ENCODE measurements at regions not wholly inside any gene's neighbourhood (a gene's known extent, or its start where the extent isn't known, plus 50 kb on each side); places are given as distances from the start of the nearest gene placed in this dataset.
A peak's percentile ranks its signal among the peaks of the same experiment; 100 is the strongest.

DNA sequence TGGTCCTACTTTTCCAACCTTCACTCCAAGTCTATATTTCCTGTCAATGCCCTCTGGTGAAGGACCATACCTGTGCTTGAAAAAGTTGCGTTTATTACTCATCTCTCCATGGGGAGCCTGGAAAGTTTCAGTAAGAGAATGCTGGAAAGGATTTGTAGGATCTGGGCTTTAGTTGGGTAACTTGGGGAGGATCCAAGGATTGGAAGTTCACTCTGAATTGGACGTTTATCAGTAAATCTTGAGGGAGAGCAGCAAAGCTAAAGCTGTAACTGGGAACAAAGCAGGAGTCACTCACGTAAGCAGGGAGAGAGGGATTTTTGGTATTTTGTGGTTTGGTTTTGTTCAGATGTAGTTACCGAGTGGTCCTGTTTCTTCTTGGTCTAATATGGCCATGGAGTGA, 51.4 kb upstream of the NPVF start:
- no peak for DNase-seq

GRCh38 chr7:25280181-25280580, 51.9 kb upstream of the NPVF start:
- no peak for DNase-seq

DNA sequence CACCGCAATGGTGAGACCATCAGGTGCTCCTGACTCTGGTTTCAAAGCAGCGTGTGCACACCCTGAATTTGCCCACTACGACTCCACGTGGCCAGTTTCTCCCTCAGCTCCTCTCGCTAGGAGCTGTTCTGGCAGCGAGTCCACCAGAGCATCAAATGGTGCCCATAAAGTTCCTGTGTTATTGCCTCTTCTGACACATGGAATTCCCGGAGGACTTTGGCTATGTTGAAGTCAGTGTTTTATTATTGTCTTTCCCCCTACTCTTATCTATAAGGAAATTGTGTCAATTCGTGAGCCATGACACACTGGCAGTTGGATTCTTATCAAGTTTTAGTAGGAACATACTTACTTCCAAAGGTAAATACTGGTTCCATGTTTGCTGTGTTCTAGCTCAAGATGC, 53.9 kb upstream of the NPVF start:
- no peak for DNase-seq

DNA sequence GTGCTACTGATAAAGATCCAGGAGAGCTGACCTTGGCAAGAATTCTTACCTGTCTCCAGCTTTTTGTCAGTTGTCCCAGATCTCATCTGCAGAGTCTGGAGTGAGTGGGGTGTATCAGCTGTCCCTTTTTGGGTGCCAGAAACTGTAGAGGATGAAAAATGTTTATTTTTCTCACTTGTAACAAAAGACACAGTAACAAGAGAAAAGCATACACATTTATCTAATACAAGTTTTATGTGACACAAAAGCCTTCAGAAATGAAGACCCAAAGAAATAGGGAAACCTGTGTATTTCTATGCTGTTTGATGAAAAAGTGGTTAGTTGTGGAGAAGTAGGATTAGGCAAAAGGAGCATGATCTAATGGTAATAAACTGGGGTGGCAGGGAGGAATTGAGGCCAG, 58.5 kb upstream of the NPVF start:
- DNase-seq: no peak

DNA sequence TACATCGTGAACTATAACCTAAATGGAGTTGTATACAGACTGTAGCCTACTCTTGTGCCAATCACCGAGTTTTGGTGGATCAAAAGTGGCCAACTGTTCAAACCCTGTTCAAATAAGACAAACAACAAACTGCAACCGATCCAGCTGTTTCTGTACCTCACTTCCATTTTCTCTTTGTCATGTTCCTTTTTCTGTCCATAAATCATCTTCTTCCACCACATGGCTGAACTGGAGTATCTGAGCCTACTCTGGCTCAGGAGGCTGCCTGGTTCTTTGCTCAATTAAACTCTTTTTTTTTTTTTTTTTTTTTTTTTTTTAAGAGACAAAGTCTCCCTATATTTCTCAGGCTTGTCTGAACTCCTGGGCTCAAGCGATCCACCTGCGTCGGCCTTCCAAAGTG, 59.0 kb upstream of the NPVF start:
- no peak for DNase-seq

GRCh38 chr7:25288556-25289307, 60.4 kb upstream of the NPVF start:
- no peak for DNase-seq

DNA sequence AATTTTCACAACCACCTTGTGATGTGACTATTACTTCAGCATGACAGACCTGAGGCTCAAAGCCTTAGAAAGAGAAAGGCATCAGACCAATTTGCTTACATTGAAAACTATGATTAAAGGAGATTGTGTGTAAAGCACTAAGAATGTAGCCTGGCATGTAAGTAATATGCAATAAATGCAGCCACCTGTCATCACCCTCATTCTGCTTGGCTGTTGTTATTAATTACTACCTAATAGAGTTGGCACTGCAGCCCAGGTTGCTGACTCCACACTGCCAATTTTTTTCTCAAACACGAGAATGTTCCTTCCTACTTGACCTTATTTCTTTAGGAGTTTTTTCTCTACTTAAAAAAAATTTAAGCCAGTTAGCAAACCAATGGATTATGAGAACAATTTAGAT, 61.2 kb upstream of the NPVF start:
- DNase-seq: no peak

DNA sequence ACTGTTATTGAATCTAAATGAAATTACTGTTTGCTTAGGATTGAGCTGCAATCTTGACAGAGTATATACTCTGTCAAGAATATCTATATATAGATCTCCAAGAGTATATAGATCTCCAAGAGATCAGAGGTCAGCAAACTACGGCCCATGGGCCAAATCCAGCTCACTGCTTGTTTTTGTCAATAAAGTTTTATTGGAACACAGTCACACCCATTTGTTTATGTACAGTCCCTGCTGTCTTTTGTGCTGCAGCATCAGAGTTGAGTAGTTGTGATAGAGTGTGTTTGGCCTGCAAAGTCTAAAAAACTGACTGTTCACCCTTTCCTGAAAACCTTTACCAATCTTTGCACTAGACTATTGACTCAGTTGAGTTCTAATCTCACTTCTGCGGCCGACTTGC, 66.3 kb upstream of the NPVF start:
- DNase-seq: no peak

GRCh38 chr7:25295387-25295786, 67.1 kb upstream of the NPVF start:
- DNase-seq: no peak

DNA sequence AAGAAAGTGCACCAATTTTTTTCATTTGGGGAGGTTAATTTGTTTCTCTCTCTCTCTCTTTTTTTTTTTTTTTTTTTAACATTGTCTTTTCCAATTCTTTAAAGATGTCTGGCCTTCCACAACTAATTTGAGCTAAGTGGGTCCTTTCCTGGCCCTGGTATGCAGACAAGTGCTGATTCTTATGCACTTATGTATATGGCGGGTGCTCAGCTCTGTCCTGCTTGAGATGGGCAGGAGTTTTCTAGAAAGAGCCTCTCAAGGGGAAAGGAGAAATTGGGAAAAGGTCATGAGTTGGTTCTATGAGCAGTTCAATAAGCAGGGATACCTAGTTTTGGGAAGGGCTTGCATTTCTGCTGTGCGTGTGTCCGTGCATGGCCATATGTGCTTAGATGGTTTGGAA, 67.8 kb upstream of the NPVF start:
- no peak for DNase-seq

DNA sequence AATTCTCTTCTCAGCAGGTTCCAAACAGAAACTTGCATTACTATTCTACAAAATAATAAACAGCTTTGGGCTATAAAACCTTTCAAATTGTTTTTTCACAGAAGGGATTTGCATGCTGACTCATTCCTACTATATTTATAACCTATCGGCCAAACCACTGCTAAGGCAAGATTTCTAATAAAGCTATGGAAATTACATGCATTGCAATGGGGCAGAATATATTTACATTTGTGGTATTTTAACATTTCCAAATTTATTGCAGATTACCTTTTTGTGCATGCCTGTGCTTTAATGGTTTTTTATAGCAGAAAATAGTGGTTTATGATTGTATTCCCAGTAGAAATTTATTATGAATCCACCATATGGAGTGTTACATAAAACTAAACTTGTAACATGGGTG, 69.0 kb upstream of the NPVF start:
- DNase-seq: no peak

GRCh38 chr7:25303281-25304181, 75.2 kb upstream of the NPVF start:
- no peak for DNase-seq

DNA sequence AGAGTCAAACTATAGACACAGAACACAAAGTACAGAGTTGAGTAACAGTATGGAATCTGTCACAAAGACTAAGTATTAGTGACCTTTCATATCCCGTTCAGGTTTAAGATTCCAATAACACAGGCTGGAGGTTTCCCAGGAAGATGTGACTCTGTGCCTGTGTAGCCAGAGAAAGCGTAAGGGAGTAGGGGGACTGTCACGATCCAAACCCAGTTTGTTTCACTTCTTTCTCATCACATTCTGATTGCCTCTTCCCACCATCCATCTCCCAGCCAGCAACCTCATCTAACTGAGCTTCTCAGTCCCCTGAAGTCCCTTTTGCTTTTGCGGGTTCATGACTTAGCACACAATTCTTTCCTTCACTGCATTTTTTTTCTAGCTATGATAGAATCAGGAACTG, 76.4 kb upstream of the NPVF start:
- DNase-seq: no peak

- no peak for DNase-seq
Observed at GRCh38 chr7:25305831-25306230, 77.5 kb upstream of the NPVF start.

GRCh38 chr7:25307624-25308023, 79.3 kb upstream of the NPVF start:
- DNase-seq: no peak

DNA sequence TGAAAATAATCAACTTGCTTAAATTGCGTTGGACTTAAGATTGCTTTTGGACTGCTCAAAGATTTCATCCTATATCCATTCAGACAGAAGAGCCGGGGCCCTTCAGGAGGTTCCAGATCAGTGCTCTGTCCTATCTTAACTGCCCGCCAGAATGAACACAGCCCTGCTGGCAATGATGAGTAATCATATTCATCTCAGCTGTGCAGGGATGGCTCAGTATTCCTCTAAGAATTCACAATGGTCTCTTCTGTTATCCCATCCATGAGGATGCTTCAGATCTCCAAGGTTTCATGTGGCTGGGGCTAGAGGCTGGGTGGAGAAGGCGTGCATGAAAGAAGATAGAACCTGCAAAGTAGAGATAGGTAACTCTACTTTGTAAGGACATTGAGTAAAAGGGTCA, 80.0 kb upstream of the NPVF start:
- no peak for DNase-seq

- no peak for DNase-seq
Observed at GRCh38 chr7:25308906-25309705, 80.8 kb upstream of the NPVF start.

- DNase-seq: no peak
Observed at GRCh38 chr7:25310896-25311295, 82.6 kb upstream of the NPVF start.

DNA sequence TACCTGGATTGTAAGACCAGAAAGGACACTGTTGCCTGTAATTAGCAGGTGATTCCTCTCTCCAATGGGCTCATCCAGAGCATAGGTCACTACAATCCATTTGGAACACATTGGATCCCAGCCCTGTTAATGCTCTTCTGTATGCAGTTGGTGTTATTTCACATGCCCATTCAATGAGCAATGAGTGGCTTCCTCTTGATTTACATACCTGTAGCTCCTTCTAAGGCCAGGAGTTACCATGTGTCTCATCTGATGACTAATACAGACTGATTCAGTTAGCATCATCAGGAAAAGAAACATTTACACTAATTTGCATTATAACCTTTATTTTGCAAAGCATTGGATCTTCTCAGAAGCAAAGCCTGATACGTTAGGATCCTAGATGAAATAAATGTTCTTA, 83.1 kb upstream of the NPVF start:
- DNase-seq: no peak

GRCh38 chr7:25312968-25313367, 84.7 kb upstream of the NPVF start:
- no peak for DNase-seq

DNA sequence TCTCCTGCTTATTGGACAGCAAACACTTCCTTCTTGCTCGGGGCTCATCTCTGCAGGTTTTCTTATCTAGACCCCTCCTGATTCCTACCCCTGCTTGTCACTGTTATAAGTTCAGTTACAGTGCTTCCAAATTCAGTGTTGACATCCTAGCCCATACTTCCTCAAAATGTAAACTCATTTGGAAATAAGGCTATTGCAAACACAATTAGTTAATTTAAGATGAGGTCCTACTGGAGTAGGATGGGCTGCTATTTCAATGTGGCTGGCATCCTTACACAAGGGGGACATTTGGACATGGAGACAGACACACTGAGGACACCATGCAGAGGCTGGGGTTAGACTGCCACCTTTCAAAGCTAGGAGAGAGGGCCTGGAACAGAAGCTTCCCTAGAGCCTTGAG, 85.2 kb upstream of the NPVF start:
- no peak for DNase-seq

DNA sequence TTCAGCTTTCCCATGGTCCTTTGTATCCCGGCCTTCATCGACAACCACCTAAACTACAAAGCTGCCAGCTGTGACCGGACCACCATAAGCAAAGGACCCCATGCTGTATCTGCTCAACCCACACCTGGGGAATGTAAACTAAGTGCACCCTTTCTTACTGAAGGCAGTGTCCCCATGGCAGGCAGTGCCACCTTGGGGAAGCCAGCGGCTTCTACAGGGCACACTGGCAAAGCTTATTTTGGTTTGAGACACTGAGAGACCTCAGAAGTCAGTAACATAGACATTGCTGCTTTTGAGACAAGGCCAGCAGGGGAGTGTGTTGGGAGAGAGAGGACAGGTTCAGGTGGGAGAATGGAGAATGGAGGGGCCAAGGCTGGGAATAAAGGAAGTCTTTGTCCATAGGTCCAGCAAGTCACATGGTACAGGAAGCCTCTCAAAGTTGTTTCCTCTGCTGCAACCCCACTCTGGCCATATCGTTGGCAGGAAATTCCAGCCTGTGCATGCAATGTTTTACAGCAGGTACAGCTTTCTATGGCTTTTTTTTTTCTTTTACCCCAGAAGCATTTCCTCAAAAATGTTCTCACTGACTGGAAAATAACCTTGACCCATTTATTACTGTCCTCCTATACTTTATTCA, 85.9 kb upstream of the NPVF start:
- no peak for DNase-seq

DNA sequence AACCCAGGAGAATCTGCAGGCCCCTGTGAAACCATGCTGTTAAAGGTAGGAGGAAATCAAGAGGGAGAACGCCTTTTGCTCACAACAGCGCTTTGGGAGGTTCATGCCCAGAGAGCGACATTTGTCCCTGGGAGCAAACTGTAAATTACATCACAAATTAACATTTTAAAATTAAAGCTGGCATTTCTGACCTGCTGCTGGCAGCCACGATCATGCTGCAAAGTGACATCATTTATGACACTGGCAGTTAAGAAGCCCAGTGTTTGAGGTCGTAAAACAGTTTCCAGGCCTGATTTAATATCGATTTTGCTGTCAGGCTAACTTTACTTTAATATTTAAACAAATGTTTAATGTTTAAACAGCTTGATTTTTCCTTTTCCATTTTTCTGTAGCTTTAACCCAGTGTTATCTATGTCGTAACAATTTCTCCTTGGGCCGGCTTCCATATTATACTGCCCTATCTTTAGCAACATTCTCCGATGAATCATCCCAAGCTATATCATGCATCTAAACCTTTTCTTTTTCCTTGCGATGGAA, 86.5 kb upstream of the NPVF start:
- peak in 1 of 2 experiments; percentile 61 for DNase-seq

Measured in NCI-H2081 (cell line).